ENCODE measurements at regions not wholly inside any gene's neighbourhood (a gene's known extent, or its start where the extent isn't known, plus 50 kb on each side); places are given as distances from the start of the nearest gene placed in this dataset.

DNA sequence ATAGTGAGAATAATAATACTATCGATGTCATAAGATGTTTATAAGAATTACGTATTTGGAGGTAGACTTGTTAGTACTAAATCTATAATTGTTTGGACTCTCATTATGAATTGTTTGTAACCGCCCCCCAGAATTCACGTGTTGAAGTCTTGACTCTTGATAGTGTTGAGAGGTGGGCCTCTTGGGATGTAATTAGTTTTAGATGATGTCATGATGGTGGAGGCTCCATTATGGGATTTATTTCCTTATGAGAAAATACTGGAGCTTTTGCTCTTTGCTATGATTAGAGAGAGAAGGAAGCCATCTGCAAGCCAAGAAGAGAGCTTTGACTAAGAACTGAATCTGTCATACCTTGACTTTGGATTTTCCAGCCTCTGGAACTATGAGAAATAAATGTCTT, 142.2 kb downstream of the PRDM9 start:
- no peak overlapping the region for H3K27ac ChIP-seq (replicated peaks in 1 of 4)
- H3K9me3 ChIP-seq = no peaks in the 10 kb centered on the region
- no peaks in the 10 kb centered on the region for H3K4me1 ChIP-seq
- H3K36me3 ChIP-seq = no peaks in the 10 kb centered on the region
- H3K4me3 ChIP-seq = no peak overlapping the region
- no peak for DNase-seq (ENCODE audit: extremely low spot score)
- TF ChIP-seq, protein P1, sequence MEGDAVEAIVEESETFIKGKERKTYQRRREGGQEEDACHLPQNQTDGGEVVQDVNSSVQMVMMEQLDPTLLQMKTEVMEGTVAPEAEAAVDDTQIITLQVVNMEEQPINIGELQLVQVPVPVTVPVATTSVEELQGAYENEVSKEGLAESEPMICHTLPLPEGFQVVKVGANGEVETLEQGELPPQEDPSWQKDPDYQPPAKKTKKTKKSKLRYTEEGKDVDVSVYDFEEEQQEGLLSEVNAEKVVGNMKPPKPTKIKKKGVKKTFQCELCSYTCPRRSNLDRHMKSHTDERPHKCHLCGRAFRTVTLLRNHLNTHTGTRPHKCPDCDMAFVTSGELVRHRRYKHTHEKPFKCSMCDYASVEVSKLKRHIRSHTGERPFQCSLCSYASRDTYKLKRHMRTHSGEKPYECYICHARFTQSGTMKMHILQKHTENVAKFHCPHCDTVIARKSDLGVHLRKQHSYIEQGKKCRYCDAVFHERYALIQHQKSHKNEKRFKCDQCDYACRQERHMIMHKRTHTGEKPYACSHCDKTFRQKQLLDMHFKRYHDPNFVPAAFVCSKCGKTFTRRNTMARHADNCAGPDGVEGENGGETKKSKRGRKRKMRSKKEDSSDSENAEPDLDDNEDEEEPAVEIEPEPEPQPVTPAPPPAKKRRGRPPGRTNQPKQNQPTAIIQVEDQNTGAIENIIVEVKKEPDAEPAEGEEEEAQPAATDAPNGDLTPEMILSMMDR (IDR thresholded peaks at IDR 0.05) = no peak
- TF ChIP-seq EP300 (IDR thresholded peaks at IDR 0.05) = no peak
- TF ChIP-seq POLR2AphosphoS5 (IDR thresholded peaks at IDR 0.05) = no peak
- no peak for TF ChIP-seq POLR2A (IDR thresholded peaks at IDR 0.05; ENCODE audit: low read depth)
- WGBS = 88% methylated on average over 4 of the region's 4 CpGs
- intact Hi-C loops (cut with DNase I) = no loop called here
- H3K27me3 ChIP-seq = no peaks in the 10 kb centered on the region

DNA sequence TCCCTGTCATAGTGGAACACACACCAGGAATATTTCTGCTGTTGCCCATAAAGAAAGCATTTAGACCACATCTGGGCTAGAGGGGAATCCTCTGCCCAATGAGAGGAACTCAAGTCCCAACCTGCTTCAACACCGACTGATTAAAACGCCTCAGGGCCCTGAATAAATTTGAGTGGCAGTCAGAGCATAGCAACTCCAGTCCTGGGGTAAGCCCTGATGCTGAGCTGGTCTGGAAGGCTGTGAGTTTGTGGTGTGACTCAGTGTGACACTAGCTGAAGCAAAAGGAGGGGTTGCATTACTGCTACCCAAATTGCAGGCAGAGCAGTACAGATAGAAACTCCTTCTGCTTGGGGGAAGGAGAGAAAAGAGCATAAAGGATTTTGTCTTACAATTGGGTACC, 148.3 kb downstream of the PRDM9 start:
- 100% methylated on average over 2 of the region's 2 CpGs for WGBS
- DNase-seq (ENCODE audit: extremely low spot score) = no peak
- H3K27ac ChIP-seq (replicated peaks in 1 of 4) = no peak overlapping the region
- no peaks in the 10 kb centered on the region for H3K9me3 ChIP-seq
- TF ChIP-seq POLR2A (IDR thresholded peaks at IDR 0.05; ENCODE audit: low read depth) = no peak
- TF ChIP-seq, protein P1 (IDR thresholded peaks at IDR 0.05) = no peak
- no peak for TF ChIP-seq POLR2AphosphoS5 (IDR thresholded peaks at IDR 0.05)
- no peak for TF ChIP-seq EP300 (IDR thresholded peaks at IDR 0.05)
- intact Hi-C loops (cut with DNase I) = no loop called here
- H3K4me3 ChIP-seq = no peak overlapping the region
- H3K27me3 ChIP-seq = no peaks in the 10 kb centered on the region
- no peaks in the 10 kb centered on the region for H3K4me1 ChIP-seq
- no peaks in the 10 kb centered on the region for H3K36me3 ChIP-seq

DNA sequence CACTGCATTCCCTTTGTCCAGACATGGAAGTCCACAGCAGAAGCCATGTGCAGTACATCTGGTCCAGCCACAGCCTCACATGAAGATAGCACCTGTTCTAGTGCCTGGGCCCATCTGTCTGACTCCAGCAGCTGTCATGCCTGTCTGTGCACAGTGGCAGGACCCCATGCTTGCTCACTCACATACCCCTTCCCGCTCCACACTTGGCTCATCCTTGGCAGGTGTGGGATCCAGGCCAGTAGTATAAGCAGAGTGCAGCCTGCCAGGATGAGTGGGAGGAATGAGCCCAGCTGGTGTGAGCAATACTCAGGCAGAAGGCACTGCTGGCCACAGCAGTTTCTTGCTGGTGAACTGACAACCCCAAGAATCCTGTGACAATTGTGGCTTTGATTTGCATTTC, 168.0 kb downstream of the PRDM9 start:
- Histone ChIP-seq H3K27ac (replicated peaks in 1 of 4) (no peak overlapping the region), H3K27me3 (peaks cover 0 to 3% (median 0%) of the 10 kb centered on the region in 4 donors), H3K36me3 (no peaks in the 10 kb centered on the region), H3K4me1 (peaks cover 0 to 9% (median 8%) of the 10 kb centered on the region in 4 donors), H3K4me3 (no peak overlapping the region), H3K9me3 (no peaks in the 10 kb centered on the region)
- intact Hi-C loops (cut with DNase I) = no loop called here
- DNase-seq (ENCODE audit: extremely low spot score) = no peak
- 50% methylated on average over 1 of the region's 1 CpG for WGBS
- TF ChIP-seq EP300 (IDR thresholded peaks at IDR 0.05) (no peak), POLR2A (IDR thresholded peaks at IDR 0.05; ENCODE audit: low read depth) (no peak), POLR2AphosphoS5 (IDR thresholded peaks at IDR 0.05) (no peak)
- TF ChIP-seq, protein P1 (IDR thresholded peaks at IDR 0.05) = no peak

DNA sequence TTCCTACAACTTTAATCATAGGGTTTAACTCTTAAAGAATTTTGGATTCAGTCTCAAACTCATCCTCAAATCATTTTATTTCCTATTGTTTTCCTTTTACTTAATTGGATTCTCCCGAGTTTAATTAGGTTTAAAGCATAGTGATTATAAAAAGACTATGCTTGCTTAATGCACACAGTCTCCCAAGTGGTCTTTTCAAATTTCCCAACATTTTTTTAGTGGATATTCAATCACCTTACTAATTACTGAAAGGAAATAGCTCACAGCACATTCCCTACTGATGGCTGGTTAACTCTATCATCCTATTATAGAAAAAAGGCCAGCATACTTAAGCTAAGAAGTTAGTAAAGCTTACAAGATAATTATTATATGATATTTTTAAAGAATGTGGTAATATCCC, 170.6 kb downstream of the PRDM9 start:
- Histone ChIP-seq H3K9me3 (no peaks in the 10 kb centered on the region), H3K36me3 (no peaks in the 10 kb centered on the region), H3K27ac (replicated peaks in 1 of 4) (no peak overlapping the region), H3K27me3 (peaks cover 0 to 3% (median 0%) of the 10 kb centered on the region in 4 donors), H3K4me1 (peaks cover 0 to 9% (median 8%) of the 10 kb centered on the region in 4 donors), H3K4me3 (no peak overlapping the region)
- no peak for DNase-seq (ENCODE audit: extremely low spot score)
- 82% methylated on average over 1 of the region's 1 CpG for WGBS
- no peak for TF ChIP-seq EP300 (IDR thresholded peaks at IDR 0.05)
- TF ChIP-seq, protein P1 (IDR thresholded peaks at IDR 0.05) = no peak
- TF ChIP-seq POLR2A (IDR thresholded peaks at IDR 0.05; ENCODE audit: low read depth) = no peak
- TF ChIP-seq POLR2AphosphoS5 (IDR thresholded peaks at IDR 0.05) = no peak
- intact Hi-C loops (cut with DNase I) = no loop called here

DNA sequence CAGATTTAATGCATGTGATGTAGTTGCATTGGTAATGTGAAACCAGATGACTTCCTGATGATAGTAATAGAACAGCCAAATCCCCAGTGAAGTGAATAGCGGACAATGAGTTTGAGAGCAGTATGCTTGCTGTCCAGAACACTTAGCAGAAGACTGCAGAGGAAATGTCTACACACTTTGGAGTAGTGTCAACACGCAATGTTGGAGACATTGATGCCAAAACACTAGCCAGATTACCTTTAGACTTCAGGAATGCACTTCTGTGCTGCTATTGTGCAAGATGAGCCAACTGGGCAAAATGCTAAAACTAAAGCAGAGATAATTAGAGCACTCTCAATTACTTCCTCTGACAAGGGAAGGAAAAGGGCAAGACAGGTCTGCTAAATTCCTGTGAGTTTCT, 176.7 kb downstream of the PRDM9 start:
- DNase-seq (ENCODE audit: extremely low spot score) = no peak
- 17% methylated on average over 2 of the region's 2 CpGs for WGBS
- intact Hi-C loops (cut with DNase I) = no loop called here
- no peaks in the 10 kb centered on the region for H3K36me3 ChIP-seq
- no peak overlapping the region for H3K4me3 ChIP-seq
- H3K9me3 ChIP-seq = no peaks in the 10 kb centered on the region
- no peaks in the 10 kb centered on the region for H3K27me3 ChIP-seq
- TF ChIP-seq POLR2A (IDR thresholded peaks at IDR 0.05; ENCODE audit: low read depth) (no peak), POLR2AphosphoS5 (IDR thresholded peaks at IDR 0.05) (no peak), EP300 (IDR thresholded peaks at IDR 0.05) (no peak)
- TF ChIP-seq, protein P1 (IDR thresholded peaks at IDR 0.05) = no peak
- no peak overlapping the region for H3K27ac ChIP-seq (replicated peaks in 1 of 4)
- peaks cover 0 to 6% (median 0%) of the 10 kb centered on the region in 4 donors for H3K4me1 ChIP-seq

All from esophagus muscularis mucosa (tissue), 4 donors.